Brain microvascular endothelial cell (primary cell): ENCODE measurements at regions not wholly inside any gene's neighbourhood (a gene's known extent, or its start where the extent isn't known, plus 50 kb on each side); places are given as distances from the start of the nearest gene placed in this dataset.

Source experiments
- DNase-seq: peaks from one replicate; pipeline ENCODE4 v3.0.0-alpha.2; 2020
- H3K27ac ChIP-seq: fragments of 250-450 bp; sonication (Bioruptor Pico); 2 replicates; pipeline ENCODE4 v1.5.1; 2020; ENCODE audit warnings: mild to moderate bottlenecking, moderate library complexity
- H3K27me3 ChIP-seq: fragments of 250-450 bp; sonication (Bioruptor Pico); replicated peaks from 2 replicates; pipeline ENCODE4 v1.5.1; 2020; ENCODE audit warnings: mild to moderate bottlenecking
- H3K36me3 ChIP-seq: fragments of 250-450 bp; sonication (Bioruptor Pico); replicated peaks from 2 replicates; pipeline ENCODE4 v1.5.1; 2020; ENCODE audit warnings: mild to moderate bottlenecking
- H3K4me3 ChIP-seq: 2 replicates; pipeline ENCODE4 v1.5.1; 2011; ENCODE audit warnings: low read depth, mild to moderate bottlenecking, control low read depth, low read length, moderate library complexity
- CTCF ChIP-seq: IDR thresholded peaks from 2 replicates; pipeline ENCODE4 v1.5.1; 2011; ENCODE audit warnings: low read depth, mild to moderate bottlenecking, moderate library complexity, low read length, control low read depth, inconsistent platforms; ENCODE audit errors: missing control alignments
- in situ Hi-C: cut with HindIII; loops from 2 replicates; pipeline ENCODE4 v1.10.0; 2017; ENCODE audit warnings: low sequenced_read_pairs, low pct_ligation_motif_present

DNA sequence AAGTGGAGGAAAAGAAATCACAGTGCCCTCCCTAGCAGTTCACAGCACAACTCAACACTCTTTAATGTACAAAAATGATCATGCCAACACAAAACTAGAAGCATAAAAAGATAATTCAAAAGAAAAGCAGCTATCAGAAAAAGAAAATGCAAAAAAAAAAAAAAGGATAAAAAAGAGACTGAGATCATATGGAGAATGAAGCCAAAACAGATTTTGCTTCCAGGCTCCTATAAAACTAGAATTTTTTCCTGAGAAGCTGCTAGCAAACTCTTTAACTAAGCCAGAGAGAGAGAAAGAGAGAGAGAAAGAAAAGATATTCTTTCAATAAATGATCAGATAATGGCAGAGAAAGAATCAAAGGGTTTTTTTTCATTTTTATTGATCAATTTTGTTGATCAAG, 288.0 kb upstream of the ANKRD30A start:
- Histone ChIP-seq H3K36me3 (no peaks in the 10 kb centered on the region), H3K27ac (no peak overlapping the region), H3K4me3 (no peak overlapping the region), H3K27me3 (no peaks in the 10 kb centered on the region)
- TF ChIP-seq CTCF: no peak
- in situ Hi-C loops: no loop called here
- DNase-seq: no peak

- no peaks in the 10 kb centered on the region for H3K36me3 ChIP-seq
- in situ Hi-C loops: no loop called here
- no peak overlapping the region for H3K4me3 ChIP-seq
- DNase-seq: no peak
- no peaks in the 10 kb centered on the region for H3K27me3 ChIP-seq
- TF ChIP-seq CTCF: no peak
- no peak overlapping the region for H3K27ac ChIP-seq
Measured at GRCh38 chr10:36819781-36820180, 305.6 kb upstream of the ANKRD30A start.

DNA sequence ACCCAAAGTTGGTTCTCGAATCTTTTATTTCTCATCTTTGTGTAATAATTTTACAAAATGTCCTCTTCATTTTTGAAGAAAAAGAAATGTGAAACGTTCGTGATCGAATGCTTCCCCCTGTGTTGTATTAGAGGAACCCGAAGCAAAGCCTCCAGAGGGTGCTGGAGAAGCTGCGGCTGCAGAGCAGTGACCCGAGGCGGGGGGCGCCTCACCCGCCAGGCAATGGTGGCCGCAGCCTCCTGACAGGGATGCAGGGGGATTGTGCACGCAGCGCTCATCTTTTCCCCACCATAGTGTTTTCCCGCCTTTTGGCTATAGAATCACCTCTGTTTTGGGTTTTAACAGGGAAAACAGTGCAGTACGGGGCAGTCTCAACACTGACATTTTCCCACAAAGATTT, 307.5 kb upstream of the ANKRD30A start:
- in situ Hi-C loops: no loop called here
- Histone ChIP-seq H3K27ac (no peak overlapping the region), H3K4me3 (no peak overlapping the region), H3K27me3 (no peaks in the 10 kb centered on the region), H3K36me3 (no peaks in the 10 kb centered on the region)
- no peak for TF ChIP-seq CTCF
- no peak for DNase-seq

DNA sequence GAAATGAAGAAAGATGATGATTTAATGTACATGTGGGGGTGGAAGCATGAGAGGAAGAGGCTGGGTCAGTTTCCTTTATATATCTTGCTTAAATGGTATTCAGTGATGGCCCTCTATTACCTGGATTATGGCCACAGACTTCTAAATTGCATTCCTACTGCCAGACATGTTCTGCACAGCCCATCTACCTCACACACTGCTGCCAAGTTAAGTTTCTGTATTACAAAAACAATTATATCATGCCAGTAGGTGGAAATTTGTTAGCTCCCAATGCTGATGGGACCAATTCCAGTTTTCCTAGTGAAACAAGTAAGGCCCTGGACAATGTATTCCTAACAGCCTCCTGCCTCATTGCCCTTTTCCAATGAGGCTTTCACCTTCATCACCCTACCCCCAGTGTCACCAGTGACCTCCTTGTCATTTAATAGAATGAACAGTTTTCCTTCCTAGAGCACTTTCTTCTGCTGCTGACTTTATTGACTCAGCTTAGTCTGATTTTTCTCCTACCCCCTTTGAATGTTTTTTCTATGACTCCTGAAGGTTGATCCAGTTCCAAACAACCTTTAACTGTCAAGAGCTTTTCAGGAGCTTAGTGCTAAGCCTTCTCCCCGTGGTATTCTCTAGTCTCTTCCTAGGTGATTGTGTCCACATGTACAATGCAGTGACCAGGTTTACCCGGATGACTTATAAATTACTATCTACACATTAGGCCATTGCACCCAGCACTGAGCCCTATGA, 316.6 kb upstream of the ANKRD30A start:
- TF ChIP-seq CTCF: no peak
- DNase-seq: no peak
- no peaks in the 10 kb centered on the region for H3K27me3 ChIP-seq
- in situ Hi-C loops: no loop called here
- no peaks in the 10 kb centered on the region for H3K36me3 ChIP-seq
- H3K4me3 ChIP-seq: no peak overlapping the region
- H3K27ac ChIP-seq: no peak overlapping the region

- H3K27ac ChIP-seq: no peak overlapping the region
- H3K27me3 ChIP-seq: no peaks in the 10 kb centered on the region
- in situ Hi-C loops: no loop called here
- H3K36me3 ChIP-seq: no peaks in the 10 kb centered on the region
- TF ChIP-seq CTCF: no peak
- no peak for DNase-seq
- H3K4me3 ChIP-seq: no peak overlapping the region
Measured at GRCh38 chr10:36803229-36803628, 322.2 kb upstream of the ANKRD30A start.
